ENCODE measurements at regions not wholly inside any gene's neighbourhood (a gene's known extent, or its start where the extent isn't known, plus 50 kb on each side); places are given as distances from the start of the nearest gene placed in this dataset.

DNA sequence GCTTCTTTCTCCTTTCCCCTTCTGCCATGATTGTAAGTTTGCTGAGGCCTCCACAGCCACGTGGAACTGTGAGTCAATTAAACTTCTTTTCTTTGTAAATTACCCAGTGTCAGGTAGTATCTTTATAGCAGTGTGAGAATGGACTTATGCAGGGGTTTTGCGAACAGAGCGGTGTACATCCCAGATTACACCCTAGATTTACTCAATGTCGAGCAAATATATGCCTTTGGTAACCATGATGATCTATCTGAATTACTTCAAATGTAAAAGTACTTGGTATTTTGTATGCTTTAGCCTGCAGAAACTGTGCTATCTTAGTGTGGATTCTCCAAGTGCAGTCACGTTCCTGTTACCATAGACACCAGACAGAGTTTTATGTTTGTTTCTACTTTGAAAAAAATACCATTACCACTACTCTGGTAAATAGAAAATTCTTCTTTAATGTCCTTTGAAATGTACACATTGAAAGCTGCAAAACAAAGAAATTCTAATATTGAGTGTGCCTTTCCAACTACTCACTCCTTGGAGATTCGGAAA lies 510.4 kb upstream of the ARGLU1 start:
- TF ChIP-seq, protein P1, sequence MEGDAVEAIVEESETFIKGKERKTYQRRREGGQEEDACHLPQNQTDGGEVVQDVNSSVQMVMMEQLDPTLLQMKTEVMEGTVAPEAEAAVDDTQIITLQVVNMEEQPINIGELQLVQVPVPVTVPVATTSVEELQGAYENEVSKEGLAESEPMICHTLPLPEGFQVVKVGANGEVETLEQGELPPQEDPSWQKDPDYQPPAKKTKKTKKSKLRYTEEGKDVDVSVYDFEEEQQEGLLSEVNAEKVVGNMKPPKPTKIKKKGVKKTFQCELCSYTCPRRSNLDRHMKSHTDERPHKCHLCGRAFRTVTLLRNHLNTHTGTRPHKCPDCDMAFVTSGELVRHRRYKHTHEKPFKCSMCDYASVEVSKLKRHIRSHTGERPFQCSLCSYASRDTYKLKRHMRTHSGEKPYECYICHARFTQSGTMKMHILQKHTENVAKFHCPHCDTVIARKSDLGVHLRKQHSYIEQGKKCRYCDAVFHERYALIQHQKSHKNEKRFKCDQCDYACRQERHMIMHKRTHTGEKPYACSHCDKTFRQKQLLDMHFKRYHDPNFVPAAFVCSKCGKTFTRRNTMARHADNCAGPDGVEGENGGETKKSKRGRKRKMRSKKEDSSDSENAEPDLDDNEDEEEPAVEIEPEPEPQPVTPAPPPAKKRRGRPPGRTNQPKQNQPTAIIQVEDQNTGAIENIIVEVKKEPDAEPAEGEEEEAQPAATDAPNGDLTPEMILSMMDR (IDR thresholded peaks at IDR 0.05; ENCODE audit: insufficient read depth, low read depth, low read length) = no peak
- TF ChIP-seq EZH2 (IDR thresholded peaks at IDR 0.05; ENCODE audit: insufficient read depth, low read length) = no peak

Measured in astrocyte (in vitro differentiated cells and primary cell).